Hematopoietic multipotent progenitor cell treated with erythropoietin and hydrocortisone succinate and interleukin-3 and kit ligand, for 8 days (in vitro differentiated cells): ENCODE measurements at regions not wholly inside any gene's neighbourhood (a gene's known extent, or its start where the extent isn't known, plus 50 kb on each side); places are given as distances from the start of the nearest gene placed in this dataset.
"Not testable (repeated sequence)": the region's sequence is repeated elsewhere in the genome, so short reads cannot be mapped to it uniquely, and the experiment has no call there.

Experiments used
- DNase-seq: peaks from one replicate; pipeline ENCODE4 v3.0.0-alpha.2; 2015

- no peak for DNase-seq
Measured at GRCh38 chr9:81103597-81104471, 585.5 kb downstream of the TLE1 start.

- DNase-seq: no peak
Measured at GRCh38 chr9:81097131-81097847, 592.1 kb downstream of the TLE1 start.

- DNase-seq: no peak
Measured at GRCh38 chr9:81096625-81097024, 592.7 kb downstream of the TLE1 start.

GRCh38 chr9:81092057-81092456 is 597.3 kb downstream of the TLE1 start:
- DNase-seq: no peak

- no peak for DNase-seq
Measured at GRCh38 chr9:81088341-81088740, 601.0 kb downstream of the TLE1 start.

- DNase-seq: no peak
Measured at GRCh38 chr9:81086416-81086815, 602.9 kb downstream of the TLE1 start.

GRCh38 chr9:81083854-81084512 is 605.4 kb downstream of the TLE1 start:
- DNase-seq: no peak

GRCh38 chr9:81083067-81083466 is 606.3 kb downstream of the TLE1 start:
- DNase-seq: no peak

- DNase-seq: no peak
Measured at GRCh38 chr9:81082221-81082620, 607.1 kb downstream of the TLE1 start.

GRCh38 chr9:81080900-81081299 is 608.4 kb downstream of the TLE1 start:
- DNase-seq: no peak

GRCh38 chr9:81080185-81080584 is 609.2 kb downstream of the TLE1 start:
- DNase-seq: no peak

GRCh38 chr9:81079055-81079454 is 610.3 kb downstream of the TLE1 start:
- no peak for DNase-seq

GRCh38 chr9:81078555-81078954 is 610.8 kb downstream of the TLE1 start:
- DNase-seq: no peak

- no peak for DNase-seq
Measured at GRCh38 chr9:81077572-81077971, 611.8 kb downstream of the TLE1 start.

- no peak for DNase-seq
Measured at GRCh38 chr9:81076131-81076530, 613.2 kb downstream of the TLE1 start.

- no peak for DNase-seq
Measured at GRCh38 chr9:81074221-81074620, 615.1 kb downstream of the TLE1 start.

GRCh38 chr9:81073821-81074220 is 615.5 kb downstream of the TLE1 start:
- no peak for DNase-seq

GRCh38 chr9:81072758-81073157 is 616.6 kb downstream of the TLE1 start:
- DNase-seq: no peak

- DNase-seq: no peak
Measured at GRCh38 chr9:81071108-81071507, 618.2 kb downstream of the TLE1 start.

- DNase-seq: no peak
Measured at GRCh38 chr9:81070689-81071088, 618.7 kb downstream of the TLE1 start.

- DNase-seq: no peak
Measured at GRCh38 chr9:81069923-81070322, 619.4 kb downstream of the TLE1 start.

GRCh38 chr9:81069038-81069795 is 620.1 kb downstream of the TLE1 start:
- DNase-seq: no peak

- DNase-seq: not testable (repeated sequence)
Measured at GRCh38 chr9:81062995-81063394, 626.4 kb downstream of the TLE1 start.
